ENCODE measurements at regions not wholly inside any gene's neighbourhood (a gene's known extent, or its start where the extent isn't known, plus 50 kb on each side); places are given as distances from the start of the nearest gene placed in this dataset.

DNA sequence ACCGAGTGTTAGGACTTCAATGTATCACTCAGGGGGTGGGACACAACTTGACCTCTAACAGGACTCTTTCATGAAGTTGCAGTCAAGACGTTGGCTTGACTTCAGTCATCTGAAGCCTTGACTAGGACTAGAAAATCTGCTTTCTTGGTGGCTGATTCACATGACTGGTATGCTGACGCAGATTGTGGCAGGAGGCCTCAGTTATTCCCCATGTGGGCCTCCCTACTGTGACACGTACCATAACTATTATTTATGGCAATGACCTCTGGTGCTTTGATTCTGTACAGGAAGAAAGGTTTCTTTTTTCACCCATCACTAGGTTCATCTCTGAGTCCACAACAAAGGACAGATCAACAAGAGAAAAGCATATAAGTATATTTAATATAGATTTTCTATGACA lies 270.4 kb downstream of the NEDD1 start:
- no peak for DNase-seq (ENCODE audit: low spot score)

DNA sequence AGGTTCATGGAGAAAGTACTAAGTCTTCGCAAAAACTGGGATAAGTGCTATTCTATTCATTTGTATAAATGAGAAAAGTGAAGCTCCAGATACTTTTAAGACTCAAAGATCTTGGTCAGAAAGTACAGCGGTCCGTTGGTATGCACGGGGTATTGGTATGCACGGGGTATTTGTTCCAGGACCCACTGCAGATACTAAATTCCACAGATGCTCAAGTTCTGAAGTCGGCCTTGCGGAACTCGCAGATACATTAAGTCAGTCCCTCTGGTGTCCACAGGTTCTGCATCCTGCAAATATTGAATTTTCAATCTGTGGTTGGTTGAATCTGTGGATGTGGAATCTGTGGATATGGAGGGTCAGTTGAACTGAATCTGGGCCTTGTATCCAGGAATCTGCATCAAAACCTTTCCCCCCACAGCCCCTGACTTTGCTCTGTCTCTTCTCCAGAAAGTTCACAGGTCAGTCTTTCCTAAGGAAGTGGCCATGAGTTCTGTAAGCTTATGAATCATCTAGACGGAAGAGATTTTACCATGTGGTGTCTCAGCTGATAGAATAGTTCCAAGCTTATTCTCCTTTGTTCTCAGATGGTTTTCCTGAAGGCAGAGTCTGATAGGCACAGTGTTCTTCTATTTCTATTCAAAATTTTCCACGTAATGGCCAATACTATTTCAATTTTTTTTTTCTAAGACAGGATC lies 274.7 kb downstream of the NEDD1 start:
- no peak for DNase-seq (ENCODE audit: low spot score)

DNA sequence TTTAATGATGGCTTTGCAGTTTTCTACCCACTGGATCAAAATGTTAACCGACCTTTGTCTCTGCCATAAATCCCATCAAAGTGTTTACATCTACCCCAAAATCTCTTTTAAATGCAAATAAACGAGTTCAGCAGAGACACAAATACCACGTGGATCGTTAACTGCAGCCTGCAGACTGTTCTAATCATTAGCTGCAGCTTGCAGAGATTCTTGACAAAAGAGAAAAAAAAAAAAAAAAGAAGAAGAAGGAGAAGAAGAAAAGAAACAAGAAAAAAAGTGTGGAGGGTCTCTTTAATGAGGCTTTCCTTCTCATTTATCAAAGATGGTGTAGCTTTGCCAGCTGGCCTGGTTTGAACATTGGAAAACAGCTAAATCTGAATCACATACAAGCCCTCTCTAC lies 275.7 kb downstream of the NEDD1 start:
- no peak for DNase-seq (ENCODE audit: low spot score)

DNA sequence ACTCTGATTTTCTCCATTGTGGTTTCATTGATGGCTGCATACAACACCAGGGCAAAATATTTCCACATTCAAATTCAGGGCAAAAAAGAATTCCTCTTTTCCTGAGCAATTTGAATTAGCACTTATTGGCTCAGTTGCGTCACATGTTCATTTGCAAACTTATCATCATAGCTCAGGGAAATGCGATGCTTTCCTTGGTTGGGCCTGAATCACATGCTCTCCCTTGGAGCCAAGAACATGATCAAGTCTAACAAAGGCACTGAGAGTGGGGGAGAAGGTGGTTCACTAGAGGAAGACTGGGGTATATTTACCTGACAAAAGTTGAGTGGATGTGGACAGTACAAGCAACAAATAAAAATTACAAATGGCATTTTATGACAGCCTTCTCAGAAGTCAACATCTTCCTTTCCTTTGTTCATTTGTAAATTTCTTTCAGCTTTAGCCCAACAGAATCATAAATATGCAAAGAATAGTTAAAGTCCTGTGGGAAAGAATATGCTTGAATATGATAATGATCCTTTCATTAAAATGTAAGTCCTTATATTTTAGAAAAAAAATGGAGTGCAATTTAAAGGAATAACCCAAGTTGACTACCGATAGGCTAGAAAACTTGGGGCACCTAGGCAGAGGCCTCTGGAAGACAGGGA lies 277.2 kb downstream of the NEDD1 start:
- no peak for DNase-seq (ENCODE audit: low spot score)

DNA sequence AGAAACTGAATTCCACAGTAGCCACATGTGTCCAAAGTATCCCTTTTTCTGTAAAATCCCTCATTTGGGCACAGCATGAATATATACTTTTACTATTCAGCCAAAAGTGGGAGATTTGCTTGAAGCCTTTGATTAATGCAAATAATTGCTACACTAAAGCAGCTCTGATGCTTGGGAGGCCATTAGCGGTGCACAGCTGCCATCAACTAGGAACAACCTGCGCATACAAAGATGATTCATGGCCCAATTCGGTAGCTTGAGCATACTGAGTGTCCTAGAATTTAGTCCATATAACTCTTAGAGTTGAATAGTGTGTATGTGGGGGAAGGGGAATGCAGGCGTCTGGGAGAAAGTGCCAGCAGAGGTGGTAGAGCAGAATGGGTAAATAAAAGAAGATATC lies 277.0 kb upstream of the RMST start:
- no peak for DNase-seq (ENCODE audit: low spot score)

DNA sequence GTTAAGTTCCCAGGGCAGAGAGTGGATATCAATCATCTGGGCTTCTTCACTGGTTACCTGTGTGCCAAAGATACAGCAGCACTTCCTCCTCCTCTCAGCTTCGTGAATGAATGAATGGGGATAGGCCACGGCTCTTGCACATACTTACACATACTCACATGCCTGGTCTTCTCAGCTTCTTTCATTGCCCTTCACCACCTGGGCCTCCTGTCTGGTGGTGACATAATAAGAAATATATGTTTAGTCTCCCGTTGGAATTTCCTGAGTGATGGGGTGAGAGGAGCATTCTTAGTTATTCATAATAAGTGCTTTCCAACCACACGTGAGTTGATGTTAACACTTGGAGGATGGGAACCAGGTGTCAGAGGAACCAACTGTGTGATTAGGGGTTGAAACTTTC lies 268.1 kb upstream of the RMST start:
- DNase-seq (ENCODE audit: low spot score), result no peak

DNA sequence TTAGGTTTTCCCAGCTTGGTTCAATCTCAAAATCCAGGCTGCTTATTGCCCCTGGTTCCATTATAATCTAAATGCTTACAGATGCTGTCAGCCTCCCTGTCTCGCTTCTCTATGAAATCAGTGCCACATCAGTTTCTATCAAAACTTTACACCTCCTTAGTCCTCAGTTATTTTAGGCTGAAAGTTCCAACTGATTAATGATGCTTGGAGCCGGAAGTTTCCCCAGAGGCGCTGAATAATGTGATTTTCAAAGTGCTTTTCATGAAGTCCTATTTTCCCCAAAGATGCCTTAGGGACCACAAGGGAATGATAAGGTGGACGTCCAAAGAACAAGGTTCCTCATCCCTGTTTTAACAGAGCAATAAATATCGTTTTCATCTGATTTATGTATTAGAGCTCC lies 262.4 kb upstream of the RMST start:
- no peak for DNase-seq (ENCODE audit: low spot score)

DNA sequence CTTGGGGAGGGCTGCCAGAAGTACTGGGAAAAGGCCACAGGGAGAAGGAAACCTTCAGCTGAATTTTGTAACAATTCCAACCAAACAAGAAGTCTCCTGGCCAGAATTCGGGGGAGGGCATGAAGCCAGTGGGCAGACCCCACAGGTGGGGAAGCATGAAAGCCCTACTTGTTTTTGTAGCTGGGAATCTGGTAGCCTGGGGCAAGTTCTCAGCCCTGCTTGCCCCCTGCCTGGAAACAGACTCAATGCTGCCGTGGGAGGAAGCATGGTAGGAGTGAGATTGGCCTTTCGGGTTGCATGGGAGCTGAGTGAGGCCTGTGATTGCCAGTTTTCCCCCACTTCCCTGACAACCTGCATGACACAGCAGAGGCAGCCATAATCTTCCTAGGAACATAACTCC lies 259.2 kb upstream of the RMST start:
- no peak for DNase-seq (ENCODE audit: low spot score)

DNA sequence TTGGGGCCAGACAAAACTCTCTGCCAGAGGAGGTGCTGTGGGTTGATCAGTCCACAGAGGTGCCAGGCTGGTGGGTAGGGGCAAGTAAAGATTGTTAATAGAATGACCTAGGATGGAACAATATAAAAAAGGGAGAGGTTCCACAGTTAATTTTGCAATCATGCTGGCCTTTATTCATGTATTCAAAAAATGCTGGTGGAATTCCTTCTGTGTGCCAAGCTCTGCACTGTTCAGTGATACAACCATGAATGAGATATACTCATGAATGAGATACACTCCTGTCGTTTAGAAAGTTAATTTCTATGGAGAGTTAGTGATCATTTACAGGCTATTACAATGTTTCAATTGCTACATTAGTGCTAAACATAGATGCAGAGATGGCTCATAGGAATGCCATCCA lies 252.6 kb upstream of the RMST start:
- DNase-seq (ENCODE audit: low spot score), result no peak

DNA sequence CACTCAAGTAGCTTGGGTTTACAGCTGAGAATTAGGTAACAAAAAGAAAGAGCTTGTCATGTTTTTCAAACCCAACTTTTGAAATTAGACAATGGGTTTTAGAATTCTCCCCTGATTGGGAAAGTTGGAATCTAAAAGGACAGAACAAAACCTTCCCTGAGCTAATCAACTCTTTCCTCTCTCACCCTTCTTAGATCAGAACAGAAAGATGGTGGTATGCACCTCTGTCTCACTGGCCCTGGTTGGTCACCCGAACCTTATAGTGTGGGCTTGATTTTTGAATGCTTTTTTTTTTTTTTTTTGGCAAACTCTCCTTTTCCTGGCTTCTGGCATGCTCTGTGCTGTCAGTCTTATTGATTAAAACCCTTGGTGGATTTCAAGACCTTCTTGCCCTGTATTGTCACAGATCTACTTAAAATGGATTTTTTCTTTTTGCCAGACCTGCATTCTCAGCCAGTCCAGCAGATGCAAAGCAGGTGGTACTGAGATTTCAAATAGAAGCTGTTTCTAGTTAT lies 251.1 kb upstream of the RMST start:
- DNase-seq (ENCODE audit: low spot score), result no peak

DNA sequence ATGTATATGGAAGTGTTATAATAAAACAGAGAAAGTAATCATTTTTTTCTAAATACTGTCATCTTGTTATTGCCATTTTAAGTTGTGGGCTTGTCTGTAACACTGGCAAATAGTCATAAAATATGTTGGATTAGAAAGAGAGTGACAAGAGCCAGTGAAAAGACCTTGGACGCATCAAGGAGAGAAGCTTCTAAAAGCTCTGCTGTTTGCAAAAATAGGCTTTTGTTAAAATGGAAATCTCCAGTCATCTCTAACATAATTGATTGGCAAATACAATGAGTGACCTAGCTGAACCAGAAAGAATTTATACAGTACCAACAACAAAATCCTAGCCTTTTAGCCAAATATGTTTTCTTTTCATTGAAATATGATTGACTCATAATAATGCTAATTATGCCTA lies 245.8 kb upstream of the RMST start:
- DNase-seq (ENCODE audit: low spot score), result no peak

DNA sequence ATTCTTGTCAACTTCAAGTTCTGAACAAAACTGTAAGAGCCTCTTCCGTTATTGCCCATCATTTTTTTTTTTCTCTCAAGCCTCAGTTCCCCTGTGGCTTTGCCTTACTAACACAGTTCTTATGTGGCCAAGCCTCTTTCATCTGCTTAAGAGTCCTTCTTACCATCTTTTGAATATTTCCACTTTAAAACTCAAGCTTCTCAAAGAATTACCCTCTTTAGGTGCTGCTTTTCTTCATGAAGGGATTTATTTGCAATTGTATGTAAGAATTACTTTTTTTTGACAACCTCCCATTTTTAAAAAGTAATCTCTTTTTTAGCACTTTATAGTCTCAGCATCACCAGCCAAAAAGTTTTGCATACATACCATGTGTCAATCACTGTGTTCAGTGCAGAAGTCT lies 240.2 kb upstream of the RMST start:
- DNase-seq (ENCODE audit: low spot score), result no peak

DNA sequence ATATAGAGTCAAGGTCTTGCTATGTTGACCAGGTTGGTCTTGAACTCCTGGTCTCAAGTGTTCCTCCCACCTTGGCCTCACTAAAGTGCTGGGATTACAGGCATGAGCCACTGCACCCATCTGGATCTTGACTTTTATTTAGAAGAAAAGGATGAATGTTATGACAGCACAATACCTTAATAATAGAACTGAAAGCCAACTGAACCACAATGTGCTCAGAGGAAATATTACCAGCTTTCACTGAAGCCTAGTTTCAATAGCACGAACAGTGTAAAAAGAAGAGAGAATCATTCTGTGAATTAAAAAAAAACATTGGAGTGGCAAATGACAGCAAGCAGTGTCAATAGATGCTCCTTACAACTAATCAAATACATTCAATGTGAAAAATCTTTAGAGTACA lies 239.2 kb upstream of the RMST start:
- no peak for DNase-seq (ENCODE audit: low spot score)

DNA sequence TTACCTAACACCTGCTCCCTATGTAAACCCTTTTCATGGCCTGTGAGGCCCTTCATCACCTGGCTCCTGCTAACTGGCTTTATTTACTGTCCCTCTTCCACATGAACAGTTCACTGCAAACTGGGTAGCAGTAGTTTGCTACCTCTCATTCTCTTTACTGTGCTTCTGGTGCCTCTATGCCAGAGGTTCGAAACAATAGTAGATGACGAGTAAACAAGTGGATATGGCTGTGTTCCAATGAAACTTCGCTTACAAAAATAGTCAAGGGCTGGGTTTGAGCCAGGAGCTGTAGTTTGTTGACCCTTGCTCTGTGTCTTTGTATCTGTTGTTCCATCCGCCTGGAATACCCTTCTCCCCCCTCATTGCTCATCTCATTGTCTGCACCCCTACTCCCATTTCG lies 233.6 kb upstream of the RMST start:
- no peak for DNase-seq (ENCODE audit: low spot score)

DNA sequence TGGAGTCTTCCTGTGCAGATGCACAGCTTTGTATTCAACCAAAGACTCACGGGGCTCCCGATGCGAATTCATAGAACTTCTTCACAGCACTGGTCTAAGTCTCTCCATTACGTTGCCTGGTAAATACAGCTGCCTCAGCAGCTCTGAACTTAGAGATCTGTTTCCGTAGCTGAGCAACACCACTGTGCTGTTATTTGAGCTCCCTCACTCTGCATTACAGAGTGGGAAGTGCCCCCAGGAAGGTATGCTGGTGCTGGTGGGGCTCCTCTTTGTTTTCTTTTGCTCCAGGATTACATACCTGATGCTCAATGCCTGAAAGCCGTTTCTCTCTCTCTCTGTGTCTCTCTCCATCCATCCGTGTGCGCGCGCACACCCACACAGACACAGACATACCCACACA lies 227.5 kb upstream of the RMST start:
- DNase-seq (ENCODE audit: low spot score), result no peak

DNA sequence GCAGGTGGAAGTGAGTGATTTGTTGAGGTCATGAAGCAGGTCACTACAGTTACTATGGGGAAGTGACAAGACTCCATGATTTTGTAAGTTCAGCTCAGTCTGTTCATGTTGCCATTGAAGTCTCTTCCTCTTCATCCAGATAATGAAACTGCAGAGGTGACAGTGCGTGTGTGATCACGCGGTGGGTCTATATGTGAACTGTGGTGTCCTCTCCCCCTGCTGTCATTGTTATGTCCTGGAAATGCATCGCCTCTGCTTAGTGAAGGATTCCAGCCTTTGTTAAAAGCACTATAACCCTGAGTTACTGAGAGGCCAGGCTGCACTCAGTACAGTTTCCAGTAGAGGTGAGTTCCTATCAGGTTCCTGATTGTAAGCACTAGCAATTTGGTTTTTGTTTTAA lies 216.2 kb upstream of the RMST start:
- DNase-seq (ENCODE audit: low spot score), result no peak

DNA sequence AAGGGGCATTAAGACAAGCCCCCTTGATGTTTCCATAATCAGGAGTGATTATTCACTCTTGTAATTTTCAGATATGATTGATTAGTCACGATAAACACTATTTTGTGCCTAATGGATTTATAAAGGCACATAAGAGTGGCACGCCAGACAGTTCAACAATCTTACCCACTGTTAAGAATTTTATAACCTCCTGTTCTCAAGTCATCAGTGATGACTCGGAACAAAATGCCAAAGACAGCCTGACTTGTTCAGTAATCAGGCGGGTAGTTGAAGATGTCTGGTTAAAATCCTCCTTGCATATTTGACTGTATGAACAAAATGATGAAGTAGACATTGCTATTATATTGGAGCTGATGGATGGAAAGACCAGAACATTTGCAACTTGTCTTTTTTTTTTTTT lies 212.1 kb upstream of the RMST start:
- no peak for DNase-seq (ENCODE audit: low spot score)

DNA sequence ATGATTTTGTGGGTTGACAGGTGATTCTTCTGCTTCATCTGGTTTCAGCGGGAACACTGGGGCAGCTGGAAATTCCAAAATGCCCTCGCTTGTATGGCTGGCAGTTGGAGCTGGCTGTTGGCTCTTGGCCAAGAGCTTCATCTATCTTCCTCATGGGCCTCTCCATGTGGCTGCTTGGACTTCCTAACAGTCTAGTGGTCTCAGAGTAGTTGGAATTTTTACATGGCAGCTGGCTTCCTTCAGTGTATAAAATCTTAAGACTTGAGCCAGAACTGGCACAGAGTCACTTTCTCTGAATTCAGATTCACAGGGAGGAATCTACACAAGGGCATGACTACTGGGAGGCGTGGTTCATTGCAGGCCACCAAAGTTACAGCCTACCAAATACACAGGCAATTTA lies 204.9 kb upstream of the RMST start:
- no peak for DNase-seq (ENCODE audit: low spot score)

DNA sequence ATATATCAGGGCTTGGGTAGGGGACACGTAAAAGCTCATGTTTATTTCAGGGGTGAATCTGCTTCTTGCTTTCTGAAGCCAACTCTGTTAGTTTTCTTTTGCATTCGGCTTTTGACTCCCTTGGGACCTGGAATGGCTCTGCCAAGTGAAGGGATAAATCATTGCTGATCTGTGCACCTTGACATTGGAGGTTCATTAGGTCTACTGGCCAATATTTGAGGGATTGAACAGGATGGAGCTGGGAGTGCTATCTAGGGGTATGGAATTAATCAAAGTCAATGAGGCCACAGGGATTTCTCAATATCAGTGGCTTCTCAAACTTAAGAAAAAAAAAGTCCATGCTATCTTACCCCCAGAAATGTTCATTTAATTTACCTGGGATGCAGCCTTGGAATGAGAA lies 203.5 kb upstream of the RMST start:
- DNase-seq (ENCODE audit: low spot score), result no peak

DNA sequence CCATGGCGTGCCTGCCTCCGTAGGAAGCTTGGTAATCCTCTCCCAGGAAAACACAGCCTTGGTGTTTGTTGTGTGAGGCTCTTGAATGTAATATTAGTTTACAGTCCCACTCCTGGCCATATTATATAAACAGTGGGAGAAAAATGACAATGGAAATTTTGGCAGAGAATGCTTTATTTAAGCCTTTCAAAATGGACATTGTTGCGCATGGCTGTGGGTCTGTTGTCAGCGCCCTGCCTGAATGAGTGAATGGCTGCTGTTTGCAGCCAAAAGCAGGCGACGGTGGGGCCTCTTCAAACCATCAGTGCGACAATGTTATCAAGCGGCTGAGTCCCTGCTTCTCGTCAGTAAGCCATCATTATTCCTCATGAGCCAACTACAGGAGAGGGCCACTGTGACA lies 201.8 kb upstream of the RMST start:
- no peak for DNase-seq (ENCODE audit: low spot score)

DNA sequence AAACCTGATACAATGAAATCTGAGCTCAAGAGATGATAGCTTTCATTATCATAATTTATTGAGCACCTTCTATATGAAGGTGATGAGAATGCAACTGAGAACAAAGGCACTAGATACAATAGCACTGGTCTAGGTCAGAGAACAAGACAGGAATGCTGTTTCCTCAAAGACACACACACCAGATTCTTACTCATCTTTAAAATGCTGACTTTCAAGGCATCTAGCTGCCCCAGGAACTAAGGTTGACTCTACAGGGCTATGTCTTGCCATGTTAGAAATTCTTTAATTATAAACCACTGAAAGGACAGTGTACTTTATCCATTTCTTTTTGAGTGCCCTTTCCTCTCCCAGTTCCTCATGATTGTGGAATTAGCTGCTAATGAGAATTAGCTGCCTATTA lies 195.4 kb upstream of the RMST start:
- no peak for DNase-seq (ENCODE audit: low spot score)

DNA sequence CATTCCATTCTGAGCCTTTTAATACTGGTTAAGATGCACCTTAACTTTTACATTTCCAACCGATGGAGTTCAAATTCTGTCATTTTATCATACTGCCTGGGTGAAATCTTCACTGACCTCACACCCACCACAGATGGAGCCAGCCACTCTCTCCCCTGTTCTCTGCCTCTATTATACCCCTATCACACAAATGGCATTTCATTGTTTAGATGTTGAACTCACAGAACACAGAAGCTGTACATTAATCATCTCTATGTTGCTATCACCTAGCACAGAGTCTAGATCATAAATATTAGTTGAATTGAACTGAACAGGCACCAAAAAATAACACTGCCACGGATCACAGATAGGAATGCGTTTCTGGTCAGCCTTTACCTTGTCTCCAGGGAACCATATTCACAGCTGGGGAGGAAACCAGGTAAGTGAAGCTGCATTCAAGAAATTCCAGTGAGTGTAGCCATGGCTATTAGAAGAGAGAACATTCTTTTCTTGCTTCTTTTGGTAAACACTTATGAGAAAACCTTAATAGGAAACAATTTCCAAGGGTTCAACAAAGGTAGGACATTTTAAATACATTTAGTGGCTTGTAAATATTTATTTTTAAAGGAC lies 194.9 kb upstream of the RMST start:
- peak; percentile 23 for DNase-seq (ENCODE audit: low spot score)

DNA sequence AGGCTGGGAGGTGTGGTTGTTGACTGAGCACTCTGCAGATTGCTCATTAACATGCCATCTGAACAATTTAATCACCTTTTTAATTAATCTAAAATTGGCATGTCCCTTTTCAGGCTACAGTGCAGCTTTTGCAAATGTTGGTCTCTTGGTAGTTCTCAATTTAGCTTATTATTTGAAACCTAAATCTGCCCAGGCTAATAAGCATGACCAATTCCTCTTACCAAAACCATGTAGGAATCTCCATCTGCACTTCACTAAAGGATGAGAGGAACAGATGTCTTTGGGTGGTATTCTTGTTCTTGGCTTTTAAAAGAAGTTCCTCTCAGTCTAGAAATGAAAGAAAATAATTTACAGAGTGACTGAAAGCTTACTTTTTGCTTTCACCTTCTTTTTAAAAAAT lies 190.1 kb upstream of the RMST start:
- DNase-seq (ENCODE audit: low spot score), result no peak

All from umbilical cord (tissue), 1 donor.